Mucosa of descending colon (tissue), 3 donors: ENCODE measurements at regions not wholly inside any gene's neighbourhood (a gene's known extent, or its start where the extent isn't known, plus 50 kb on each side); places are given as distances from the start of the nearest gene placed in this dataset.

Experiments used
- ATAC-seq: fragments of 200-7000 bp; cut with Tn5 transposase; one replicate; pipeline ENCODE4 v1.9.1; 2020; ENCODE audit warnings: mild to moderate bottlenecking, moderate library complexity
- DNase-seq, 3 donors: peaks; one replicate each; pipeline ENCODE4 v3.0.0-alpha.2; 2020
- H3K36me3 ChIP-seq: fragments of 200-600 bp; one replicate; pipeline ENCODE4 v1.8.0; 2021; ENCODE audit warnings: low read depth, mild to moderate bottlenecking
- H3K4me1 ChIP-seq: fragments of 200-600 bp; one replicate; pipeline ENCODE4 v1.8.0; 2021; ENCODE audit warnings: low read depth, mild to moderate bottlenecking
- H3K4me3 ChIP-seq: fragments of 200-600 bp; one replicate; pipeline ENCODE4 v1.8.0; 2021; ENCODE audit warnings: mild to moderate bottlenecking
- H3K9me3 ChIP-seq: fragments of 200-600 bp; one replicate; pipeline ENCODE4 v1.8.0; 2021; ENCODE audit warnings: mild to moderate bottlenecking
- intact Hi-C, 2 donors: fragments of 100-400 bp; cut with DNase I in 1 of 2; cut with micrococcal nuclease in 1 of 2; formaldehyde crosslinking; loops; one replicate each; pipeline versions ENCODE4 v1.11.0 to v1.11.1; 2022; cut with DNase I, micrococcal nuclease
- TF ChIP-seq, protein P1 (sequence below): fragments of 200-600 bp; IDR thresholded peaks from one replicate; pipeline ENCODE4 v1.8.0; 2022; ENCODE audit warnings: antibody characterized with exemption, mild to moderate bottlenecking
- donor health status: DM: no; HTN: no; CAD: no; lungs with moderate emphysema.
- donor health status: DM: no; HTN: no; CAD: no.
- donor health status: DM: no; HTN: yes; CAD: no.

DNA sequence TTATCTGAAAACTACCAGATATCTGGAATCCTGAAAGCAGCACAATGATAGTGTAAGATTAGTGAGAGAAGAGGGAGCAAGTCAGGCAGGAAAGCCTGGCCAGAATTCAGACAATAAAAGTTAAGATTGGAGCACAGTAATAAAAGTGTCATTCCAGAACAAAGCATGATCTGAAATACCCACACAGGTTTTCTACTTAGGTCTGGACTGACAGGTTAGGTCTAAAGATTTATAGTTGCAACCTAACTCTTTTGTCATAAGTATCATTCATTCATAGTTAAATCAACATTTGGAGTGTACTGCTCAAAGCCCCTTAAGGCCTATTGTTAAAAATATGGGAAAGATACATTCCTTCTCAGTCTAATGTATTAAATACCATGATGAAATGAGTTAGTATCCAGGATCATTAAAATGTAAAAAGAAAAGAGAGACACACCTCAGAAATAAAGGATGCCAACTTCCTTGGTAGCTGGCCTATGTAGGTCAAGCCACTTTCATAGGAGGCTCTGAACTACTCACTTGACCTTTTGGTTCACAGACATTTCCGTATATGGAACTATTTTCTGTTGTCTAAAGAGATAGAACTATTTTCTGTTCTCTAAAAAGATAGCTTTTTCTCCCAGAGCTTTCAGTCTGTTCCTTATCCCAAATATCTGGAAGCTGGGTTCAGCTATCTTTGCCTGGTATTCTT lies 105.2 kb downstream of the FAS start:
- Histone ChIP-seq H3K36me3 (no peaks in the 10 kb centered on the region), H3K9me3 (no peaks in the 10 kb centered on the region), H3K4me1 (peaks cover 3% of the 10 kb centered on the region), H3K4me3 (no peak overlapping the region)
- intact Hi-C loops: no loop called here
- DNase-seq (no peak), ATAC-seq (peak; percentile 69)
- TF ChIP-seq, protein P1, sequence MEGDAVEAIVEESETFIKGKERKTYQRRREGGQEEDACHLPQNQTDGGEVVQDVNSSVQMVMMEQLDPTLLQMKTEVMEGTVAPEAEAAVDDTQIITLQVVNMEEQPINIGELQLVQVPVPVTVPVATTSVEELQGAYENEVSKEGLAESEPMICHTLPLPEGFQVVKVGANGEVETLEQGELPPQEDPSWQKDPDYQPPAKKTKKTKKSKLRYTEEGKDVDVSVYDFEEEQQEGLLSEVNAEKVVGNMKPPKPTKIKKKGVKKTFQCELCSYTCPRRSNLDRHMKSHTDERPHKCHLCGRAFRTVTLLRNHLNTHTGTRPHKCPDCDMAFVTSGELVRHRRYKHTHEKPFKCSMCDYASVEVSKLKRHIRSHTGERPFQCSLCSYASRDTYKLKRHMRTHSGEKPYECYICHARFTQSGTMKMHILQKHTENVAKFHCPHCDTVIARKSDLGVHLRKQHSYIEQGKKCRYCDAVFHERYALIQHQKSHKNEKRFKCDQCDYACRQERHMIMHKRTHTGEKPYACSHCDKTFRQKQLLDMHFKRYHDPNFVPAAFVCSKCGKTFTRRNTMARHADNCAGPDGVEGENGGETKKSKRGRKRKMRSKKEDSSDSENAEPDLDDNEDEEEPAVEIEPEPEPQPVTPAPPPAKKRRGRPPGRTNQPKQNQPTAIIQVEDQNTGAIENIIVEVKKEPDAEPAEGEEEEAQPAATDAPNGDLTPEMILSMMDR: no peak

DNA sequence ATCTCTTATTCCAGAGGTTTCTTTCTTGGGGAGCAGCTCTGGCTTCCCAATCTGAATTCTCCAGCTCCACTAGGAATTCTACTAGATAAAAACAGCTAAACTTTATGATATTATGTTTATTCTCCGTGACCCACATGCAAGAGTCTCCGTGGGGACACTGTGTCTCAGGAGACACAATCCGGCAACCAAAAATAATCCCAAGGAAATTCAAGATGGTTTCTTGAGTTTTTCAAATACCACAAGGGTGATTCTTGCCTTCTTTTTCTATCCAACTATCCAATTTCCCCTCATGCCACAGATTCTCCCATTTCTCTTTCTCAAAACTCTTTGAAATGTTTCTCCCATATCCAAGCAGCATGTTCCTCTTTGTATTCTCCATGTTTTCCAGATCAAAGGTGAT lies 103.1 kb downstream of the FAS start:
- no peak for DNase-seq
- H3K4me3 ChIP-seq: no peak overlapping the region
- no peaks in the 10 kb centered on the region for H3K36me3 ChIP-seq
- ATAC-seq: no peak
- no peaks in the 10 kb centered on the region for H3K9me3 ChIP-seq
- TF ChIP-seq, protein P1: no peak
- no peaks in the 10 kb centered on the region for H3K4me1 ChIP-seq
- intact Hi-C loops: no loop called here

GRCh38 chr10:89092981-89093380 lies 102.4 kb downstream of the FAS start:
- no peaks in the 10 kb centered on the region for H3K9me3 ChIP-seq
- no peak overlapping the region for H3K4me3 ChIP-seq
- TF ChIP-seq, protein P1: no peak
- H3K36me3 ChIP-seq: no peaks in the 10 kb centered on the region
- no peak for DNase-seq
- no peaks in the 10 kb centered on the region for H3K4me1 ChIP-seq
- intact Hi-C loops: no loop called here
- ATAC-seq: no peak

- TF ChIP-seq, protein P1: no peak
- Histone ChIP-seq H3K4me3 (no peak overlapping the region), H3K36me3 (no peaks in the 10 kb centered on the region), H3K9me3 (no peaks in the 10 kb centered on the region), H3K4me1 (no peaks in the 10 kb centered on the region)
- no peak for DNase-seq
- intact Hi-C loops: no loop called here
- no peak for ATAC-seq
Observed at GRCh38 chr10:89092439-89092838, 101.8 kb downstream of the FAS start.

DNA sequence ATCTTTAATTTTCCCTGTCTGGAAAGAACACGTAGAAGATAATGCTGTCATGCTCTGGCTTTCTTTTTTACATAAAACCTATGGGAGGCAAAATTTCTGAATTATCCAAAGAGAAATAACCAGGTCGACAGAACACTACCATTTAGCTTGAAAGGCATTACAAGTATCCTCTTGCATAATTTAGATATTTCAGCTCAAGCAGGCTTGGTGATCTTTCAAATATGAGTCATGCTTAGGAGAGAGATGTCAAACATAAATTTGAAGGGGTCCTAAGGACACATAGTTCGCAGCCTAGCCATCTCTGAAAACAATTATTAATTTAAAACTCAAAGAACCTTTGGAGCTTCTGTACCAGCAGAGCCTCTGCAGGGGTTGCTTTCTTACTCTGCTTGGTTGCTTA lies 100.9 kb downstream of the FAS start:
- Histone ChIP-seq H3K4me3 (no peak overlapping the region), H3K36me3 (no peaks in the 10 kb centered on the region), H3K9me3 (no peaks in the 10 kb centered on the region), H3K4me1 (no peaks in the 10 kb centered on the region)
- intact Hi-C loops: no loop called here
- ATAC-seq (no peak), DNase-seq (no peak)
- TF ChIP-seq, protein P1: no peak
